ENCODE measurements at regions not wholly inside any gene's neighbourhood (a gene's known extent, or its start where the extent isn't known, plus 50 kb on each side); places are given as distances from the start of the nearest gene placed in this dataset.

- H3K27ac ChIP-seq (ENCODE audit: control insufficient read depth, insufficient read depth): no peak overlapping the region
- WGBS (ENCODE audit: insufficient coverage, insufficient replicate concordance, low lambda C conversion rate, missing lambda C conversion rate): 64% methylated on average over 3 of the region's 3 CpGs
- DNase-seq (ENCODE audit: low read depth, low spot score): no peak
- SMC1A ChIA-PET (ENCODE audit: uncharacterized antibody, unreplicated experiment): interaction anchor here (1.1 to 2.9 kb wide), 7 partner anchors 8 to 89 kb away, joined by 3 to 12 read pairs (median 4); no protein-coding TSS in a partner anchor
- no peak for ATAC-seq
- CTCF ChIA-PET: interaction anchor here (1.5 to 1.7 kb wide), 2 partner anchors 52 to 133 kb away, joined by 3 read pairs; no protein-coding TSS in a partner anchor
- H3K4me3 ChIP-seq: no peak overlapping the region
- H3K9ac ChIP-seq (ENCODE audit: control insufficient read depth, insufficient read depth, low read length): no peak overlapping the region
- H3K36me3 ChIP-seq (ENCODE audit: control insufficient read depth in 2 of 2, insufficient read depth in 2 of 2, low read length in 1 of 2): no peaks in the 10 kb centered on the region
- POLR2A ChIA-PET: no interaction called here
- no peak overlapping the region for H2AFZ ChIP-seq (ENCODE audit: control insufficient read depth, low read depth, low read length)
- no peaks in the 10 kb centered on the region for H3K27me3 ChIP-seq (replicated peaks in 1 of 2; ENCODE audit: control insufficient read depth in 2 of 2, insufficient read depth in 2 of 2, low read length in 1 of 2)
- H3K79me2 ChIP-seq (ENCODE audit: control insufficient read depth, insufficient read depth, low read length): no peaks in the 10 kb centered on the region
- H4K20me1 ChIP-seq (ENCODE audit: control insufficient read depth, insufficient read depth): no peaks in the 10 kb centered on the region
- H3K9me3 ChIP-seq (replicated peaks; ENCODE audit: control insufficient read depth, insufficient read depth, low read length): no peaks in the 10 kb centered on the region
- BruUV-seq (replicated peaks): no TSS peak
- no peak overlapping the region for H3K4me2 ChIP-seq (ENCODE audit: control insufficient read depth, insufficient read depth)
- intact Hi-C loops (cut with micrococcal nuclease; ENCODE audit: unreplicated experiment): loop anchor here (5.0 kb wide), 1 partner anchor 43 kb away; no protein-coding TSS in a partner anchor
- in situ Hi-C loops (cut with MboI): no loop called here
- no peaks in the 10 kb centered on the region for H3K4me1 ChIP-seq (ENCODE audit: control insufficient read depth, insufficient read depth, low read length)
- FAIRE-seq: no peak
- RAD21 ChIA-PET (ENCODE audit: unreplicated experiment): interaction anchor here (1.0 kb wide), 1 partner anchor 52 kb away, joined by 3 read pairs; no protein-coding TSS in a partner anchor
- TF ChIP-seq NFYA (IDR thresholded peaks at IDR 0.05; ENCODE audit: borderline replicate concordance, low read depth, low read length): no peak
- no peak for TF ChIP-seq BMI1 (IDR thresholded peaks at IDR 0.05; ENCODE audit: borderline replicate concordance)
- TF ChIP-seq SP1 (IDR thresholded peaks at IDR 0.05; ENCODE audit: low read depth, low read length): no peak
- TF ChIP-seq IRF3 (IDR thresholded peaks at IDR 0.05): no peak
- no peak for TF ChIP-seq FOXK2 (IDR thresholded peaks at IDR 0.05)
- TF ChIP-seq EGR1 (IDR thresholded peaks at IDR 0.05; ENCODE audit: borderline replicate concordance in 1 of 2, low read depth in 2 of 2, low read length in 2 of 2): no peak
- no peak for TF ChIP-seq ZNF687 (IDR thresholded peaks at IDR 0.05)
- no peak for TF ChIP-seq MXI1 (IDR thresholded peaks at IDR 0.05; ENCODE audit: low read depth, low read length)
- TF ChIP-seq, protein P1, sequence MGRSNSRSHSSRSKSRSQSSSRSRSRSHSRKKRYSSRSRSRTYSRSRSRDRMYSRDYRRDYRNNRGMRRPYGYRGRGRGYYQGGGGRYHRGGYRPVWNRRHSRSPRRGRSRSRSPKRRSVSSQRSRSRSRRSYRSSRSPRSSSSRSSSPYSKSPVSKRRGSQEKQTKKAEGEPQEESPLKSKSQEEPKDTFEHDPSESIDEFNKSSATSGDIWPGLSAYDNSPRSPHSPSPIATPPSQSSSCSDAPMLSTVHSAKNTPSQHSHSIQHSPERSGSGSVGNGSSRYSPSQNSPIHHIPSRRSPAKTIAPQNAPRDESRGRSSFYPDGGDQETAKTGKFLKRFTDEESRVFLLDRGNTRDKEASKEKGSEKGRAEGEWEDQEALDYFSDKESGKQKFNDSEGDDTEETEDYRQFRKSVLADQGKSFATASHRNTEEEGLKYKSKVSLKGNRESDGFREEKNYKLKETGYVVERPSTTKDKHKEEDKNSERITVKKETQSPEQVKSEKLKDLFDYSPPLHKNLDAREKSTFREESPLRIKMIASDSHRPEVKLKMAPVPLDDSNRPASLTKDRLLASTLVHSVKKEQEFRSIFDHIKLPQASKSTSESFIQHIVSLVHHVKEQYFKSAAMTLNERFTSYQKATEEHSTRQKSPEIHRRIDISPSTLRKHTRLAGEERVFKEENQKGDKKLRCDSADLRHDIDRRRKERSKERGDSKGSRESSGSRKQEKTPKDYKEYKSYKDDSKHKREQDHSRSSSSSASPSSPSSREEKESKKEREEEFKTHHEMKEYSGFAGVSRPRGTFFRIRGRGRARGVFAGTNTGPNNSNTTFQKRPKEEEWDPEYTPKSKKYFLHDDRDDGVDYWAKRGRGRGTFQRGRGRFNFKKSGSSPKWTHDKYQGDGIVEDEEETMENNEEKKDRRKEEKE (IDR thresholded peaks at IDR 0.05): no peak
- no peak for TF ChIP-seq CREB1 (IDR thresholded peaks at IDR 0.05; ENCODE audit: low read depth)
- TF ChIP-seq ZBTB40 (IDR thresholded peaks at IDR 0.05; ENCODE audit: borderline replicate concordance): no peak
These were observed 56.4 kb upstream of the ADORA3 start for GRCh38 chr1:111559736-111560279.

Data from GM12878 (cell line).